ENCODE measurements at regions not wholly inside any gene's neighbourhood (a gene's known extent, or its start where the extent isn't known, plus 50 kb on each side); places are given as distances from the start of the nearest gene placed in this dataset.

GRCh38 chr1:191065771-191066170 lies 588.1 kb upstream of the BRINP3 start:
- H2BK120ac ChIP-seq (ENCODE audit: low read depth, low read length, poor library complexity, severe bottlenecking), result no peak overlapping the region
- no peak overlapping the region for H4K5ac ChIP-seq (ENCODE audit: insufficient read length, low read depth, low read length)
- no peak overlapping the region for H4K8ac ChIP-seq (replicated peaks; ENCODE audit: insufficient read length, low read depth, low read length)
- H3K9me3 Mint-ChIP-seq, result peaks cover 0 to 3% of the 10 kb centered on the region in 2 experiments; a peak in 2 of 5 replicates
- no peaks in the 10 kb centered on the region for H3K79me1 ChIP-seq (ENCODE audit: insufficient read depth, low read depth, low read length, poor library complexity, severe bottlenecking)
- H2BK5ac ChIP-seq (ENCODE audit: insufficient read length, low read length), result no peak overlapping the region
- no peak overlapping the region for H2BK15ac ChIP-seq (ENCODE audit: low read depth, low read length)
- no peaks in the 10 kb centered on the region for H3K4me1 ChIP-seq (ENCODE audit: insufficient read depth, low read length)
- H3K14ac ChIP-seq (ENCODE audit: insufficient read depth, low read length), result no peak overlapping the region
- H3K4me1 Mint-ChIP-seq, result no peaks in the 10 kb centered on the region
- no peaks in the 10 kb centered on the region for H3K79me2 ChIP-seq (ENCODE audit: insufficient read depth, low read length)
- no peak overlapping the region for H3K23ac ChIP-seq (ENCODE audit: insufficient read length, low read depth, low read length)
- H3K18ac ChIP-seq (ENCODE audit: insufficient read length, low read depth, low read length), result no peak overlapping the region
- H3K23me2 ChIP-seq (ENCODE audit: insufficient read length, low read depth, low read length, poor library complexity, severe bottlenecking), result no peaks in the 10 kb centered on the region
- no peaks in the 10 kb centered on the region for H3K27me3 Mint-ChIP-seq (ENCODE audit: low read depth)
- H2AK5ac ChIP-seq (ENCODE audit: insufficient read length, low read length), result no peak overlapping the region
- H2BK12ac ChIP-seq (ENCODE audit: insufficient read length, low read depth, low read length), result no peak overlapping the region
- no peak overlapping the region for H3K27ac Mint-ChIP-seq
- H3K4ac ChIP-seq (ENCODE audit: low read depth, low read length), result no peak overlapping the region
- H3K36me3 Mint-ChIP-seq (ENCODE audit: insufficient read depth in 1 of 3, low read depth in 3 of 3), result no peaks in the 10 kb centered on the region
- no peak overlapping the region for H3K9ac ChIP-seq (ENCODE audit: extremely low read depth, insufficient read length, low read length)
- no peak for DNase-seq
- no peak for TF ChIP-seq CTCF (conservative IDR thresholded peaks at IDR 0.05)
- no peak overlapping the region for H3K4me2 ChIP-seq (ENCODE audit: insufficient read depth, insufficient read length, low read length)
- no peaks in the 10 kb centered on the region for H3K27me3 ChIP-seq (ENCODE audit: insufficient read depth, low read length)
- H3K9me3 ChIP-seq (ENCODE audit: control insufficient read depth, low read depth, low read length), result no peaks in the 10 kb centered on the region
- H3K27ac ChIP-seq (ENCODE audit: insufficient read length, low read depth, low read length), result no peak overlapping the region
- WGBS (ENCODE audit: extremely low coverage, insufficient read length, low lambda C conversion rate), result no CpG with 5 or more reads among the region's 1 CpG
- no peak overlapping the region for H3T11ph ChIP-seq (ENCODE audit: low read length)
- no peak overlapping the region for H2BK20ac ChIP-seq (ENCODE audit: low read depth, low read length, poor library complexity, severe bottlenecking)
- H4K20me1 ChIP-seq (ENCODE audit: control insufficient read depth, insufficient read depth, insufficient read length), result no peaks in the 10 kb centered on the region
- H2AFZ ChIP-seq (ENCODE audit: low read length), result no peak overlapping the region
- H4K91ac ChIP-seq (ENCODE audit: insufficient read length, low read depth, low read length), result no peak overlapping the region
- H3K4me3 Mint-ChIP-seq, result no peak overlapping the region
- H3K56ac ChIP-seq (ENCODE audit: insufficient read length, low read depth, low read length), result no peak overlapping the region
